ENCODE measurements at regions not wholly inside any gene's neighbourhood (a gene's known extent, or its start where the extent isn't known, plus 50 kb on each side); places are given as distances from the start of the nearest gene placed in this dataset.

DNA sequence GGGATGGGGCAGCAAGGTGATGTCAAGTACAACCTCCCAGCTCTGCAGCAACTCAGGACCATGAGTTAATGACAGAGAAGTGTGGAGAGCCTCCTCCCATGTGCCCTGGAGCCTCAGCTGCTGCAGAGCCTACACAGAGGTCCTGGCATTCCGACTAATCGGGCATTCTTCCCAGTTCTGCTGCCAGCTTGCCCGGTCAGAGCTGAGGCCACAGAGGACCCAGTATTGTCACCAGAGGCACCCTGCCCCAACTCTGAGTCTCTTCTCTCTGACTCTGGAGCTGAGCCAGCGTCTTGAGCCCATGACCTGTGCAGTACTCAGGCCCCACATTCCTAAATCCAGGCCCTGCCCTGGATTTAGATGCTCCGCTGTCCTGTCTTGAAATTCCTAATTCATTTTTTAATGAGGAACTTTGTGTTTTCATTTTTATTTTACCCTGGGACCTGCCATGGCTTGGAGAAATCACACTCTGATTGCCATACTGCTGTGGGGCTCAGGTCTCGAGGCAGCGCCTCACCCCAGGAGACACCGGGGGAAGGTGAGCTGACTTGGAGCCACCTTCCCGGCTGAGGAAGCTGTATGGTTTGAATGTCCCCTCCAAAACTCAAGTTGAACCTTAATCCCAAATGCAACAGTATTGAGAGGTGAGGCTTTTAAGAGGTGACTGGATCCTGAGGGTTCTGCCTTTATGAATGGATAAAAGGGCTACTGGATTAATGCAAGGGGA is 144.9 kb upstream of the ZNF507 start:
- Histone ChIP-seq H3K4me1 (ENCODE audit: control insufficient read depth, low read length) (no peaks in the 10 kb centered on the region), H3K27me3 (ENCODE audit: control insufficient read depth, low read length) (no peaks in the 10 kb centered on the region)

DNA sequence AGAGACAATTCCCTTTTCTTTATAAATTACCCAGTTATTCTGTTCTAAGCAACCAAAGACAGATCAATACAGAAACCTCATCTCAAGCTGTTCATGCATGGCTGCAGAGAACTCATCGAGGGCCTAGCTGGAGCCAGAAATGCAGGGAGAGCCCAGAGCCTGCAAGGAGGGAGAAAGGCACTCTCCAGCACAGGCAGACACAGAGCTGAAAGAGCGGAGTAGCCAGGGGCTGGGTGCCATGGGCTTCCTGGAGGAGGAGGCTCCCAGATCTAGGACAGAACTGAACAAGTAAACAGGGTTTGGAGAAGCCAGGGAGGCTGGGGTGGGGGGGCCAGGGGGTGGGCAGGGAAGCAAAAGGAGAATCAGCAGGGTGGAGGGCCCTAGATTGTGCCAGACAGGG is 144.2 kb upstream of the ZNF507 start:
- TF ChIP-seq, protein P1, sequence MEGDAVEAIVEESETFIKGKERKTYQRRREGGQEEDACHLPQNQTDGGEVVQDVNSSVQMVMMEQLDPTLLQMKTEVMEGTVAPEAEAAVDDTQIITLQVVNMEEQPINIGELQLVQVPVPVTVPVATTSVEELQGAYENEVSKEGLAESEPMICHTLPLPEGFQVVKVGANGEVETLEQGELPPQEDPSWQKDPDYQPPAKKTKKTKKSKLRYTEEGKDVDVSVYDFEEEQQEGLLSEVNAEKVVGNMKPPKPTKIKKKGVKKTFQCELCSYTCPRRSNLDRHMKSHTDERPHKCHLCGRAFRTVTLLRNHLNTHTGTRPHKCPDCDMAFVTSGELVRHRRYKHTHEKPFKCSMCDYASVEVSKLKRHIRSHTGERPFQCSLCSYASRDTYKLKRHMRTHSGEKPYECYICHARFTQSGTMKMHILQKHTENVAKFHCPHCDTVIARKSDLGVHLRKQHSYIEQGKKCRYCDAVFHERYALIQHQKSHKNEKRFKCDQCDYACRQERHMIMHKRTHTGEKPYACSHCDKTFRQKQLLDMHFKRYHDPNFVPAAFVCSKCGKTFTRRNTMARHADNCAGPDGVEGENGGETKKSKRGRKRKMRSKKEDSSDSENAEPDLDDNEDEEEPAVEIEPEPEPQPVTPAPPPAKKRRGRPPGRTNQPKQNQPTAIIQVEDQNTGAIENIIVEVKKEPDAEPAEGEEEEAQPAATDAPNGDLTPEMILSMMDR (IDR thresholded peaks at IDR 0.05; ENCODE audit: low read depth, low read length, poor library complexity, severe bottlenecking): no peak
- TF ChIP-seq EZH2phosphoT487 (IDR thresholded peaks at IDR 0.05; ENCODE audit: borderline replicate concordance, low read length): no peak
- Histone ChIP-seq H4K20me1 (ENCODE audit: control insufficient read depth, insufficient read depth, low read depth, low read length) (no peaks in the 10 kb centered on the region), H3K27me3 (ENCODE audit: control insufficient read depth, low read length) (no peaks in the 10 kb centered on the region), H3F3A (ENCODE audit: control insufficient read depth, insufficient read depth) (no peaks in the 10 kb centered on the region), H3K9me2 (replicated peaks; ENCODE audit: control insufficient read depth, low read length) (no peaks in the 10 kb centered on the region), H3K79me2 (ENCODE audit: control insufficient read depth, low read length) (no peaks in the 10 kb centered on the region), H3K27ac (ENCODE audit: low read depth, low read length) (no peak overlapping the region), H3K9me3 (ENCODE audit: control insufficient read depth, insufficient read depth, low read length) (no peaks in the 10 kb centered on the region), H3K4me2 (ENCODE audit: low read length) (no peak overlapping the region), H3K4me1 (ENCODE audit: control insufficient read depth, low read length) (no peaks in the 10 kb centered on the region), H3K4me3 (ENCODE audit: low read length) (no peak overlapping the region), H3K36me3 (ENCODE audit: control insufficient read depth, low read length) (no peaks in the 10 kb centered on the region)

More for the DNA sequence above, 144.9 kb upstream of the ZNF507 start:
- no peak for TF ChIP-seq EZH2phosphoT487 (IDR thresholded peaks at IDR 0.05; ENCODE audit: borderline replicate concordance, low read length)
- TF ChIP-seq, protein P1 (IDR thresholded peaks at IDR 0.05; ENCODE audit: low read depth, low read length, poor library complexity, severe bottlenecking): no peak
- no peaks in the 10 kb centered on the region for H3K79me2 ChIP-seq (ENCODE audit: control insufficient read depth, low read length)
- H3K9me3 ChIP-seq (ENCODE audit: control insufficient read depth, insufficient read depth, low read length): no peaks in the 10 kb centered on the region
- no peak overlapping the region for H3K4me3 ChIP-seq (ENCODE audit: low read length)
- H3F3A ChIP-seq (ENCODE audit: control insufficient read depth, insufficient read depth): no peaks in the 10 kb centered on the region
- H3K9me2 ChIP-seq (replicated peaks; ENCODE audit: control insufficient read depth, low read length): no peaks in the 10 kb centered on the region
- no peaks in the 10 kb centered on the region for H3K36me3 ChIP-seq (ENCODE audit: control insufficient read depth, low read length)
- H3K27ac ChIP-seq (ENCODE audit: low read depth, low read length): no peak overlapping the region
- H4K20me1 ChIP-seq (ENCODE audit: control insufficient read depth, insufficient read depth, low read depth, low read length): no peaks in the 10 kb centered on the region
- no peak overlapping the region for H3K4me2 ChIP-seq (ENCODE audit: low read length)

- no peak overlapping the region for H3K27ac ChIP-seq (ENCODE audit: low read depth, low read length)
- no peaks in the 10 kb centered on the region for H3K9me3 ChIP-seq (ENCODE audit: control insufficient read depth, insufficient read depth, low read length)
- no peaks in the 10 kb centered on the region for H3K27me3 ChIP-seq (ENCODE audit: control insufficient read depth, low read length)
- no peak for TF ChIP-seq EZH2phosphoT487 (IDR thresholded peaks at IDR 0.05; ENCODE audit: borderline replicate concordance, low read length)
- H3K4me3 ChIP-seq (ENCODE audit: low read length): no peak overlapping the region
- no peaks in the 10 kb centered on the region for H4K20me1 ChIP-seq (ENCODE audit: control insufficient read depth, insufficient read depth, low read depth, low read length)
- H3K4me1 ChIP-seq (ENCODE audit: control insufficient read depth, low read length): no peaks in the 10 kb centered on the region
- H3K36me3 ChIP-seq (ENCODE audit: control insufficient read depth, low read length): no peaks in the 10 kb centered on the region
- H3K9me2 ChIP-seq (replicated peaks; ENCODE audit: control insufficient read depth, low read length): no peaks in the 10 kb centered on the region
- H3F3A ChIP-seq (ENCODE audit: control insufficient read depth, insufficient read depth): no peaks in the 10 kb centered on the region
- no peaks in the 10 kb centered on the region for H3K79me2 ChIP-seq (ENCODE audit: control insufficient read depth, low read length)
- H3K4me2 ChIP-seq (ENCODE audit: low read length): no peak overlapping the region
These were observed 143.8 kb upstream of the ZNF507 start for GRCh38 chr19:32201636-32202051.

DNA sequence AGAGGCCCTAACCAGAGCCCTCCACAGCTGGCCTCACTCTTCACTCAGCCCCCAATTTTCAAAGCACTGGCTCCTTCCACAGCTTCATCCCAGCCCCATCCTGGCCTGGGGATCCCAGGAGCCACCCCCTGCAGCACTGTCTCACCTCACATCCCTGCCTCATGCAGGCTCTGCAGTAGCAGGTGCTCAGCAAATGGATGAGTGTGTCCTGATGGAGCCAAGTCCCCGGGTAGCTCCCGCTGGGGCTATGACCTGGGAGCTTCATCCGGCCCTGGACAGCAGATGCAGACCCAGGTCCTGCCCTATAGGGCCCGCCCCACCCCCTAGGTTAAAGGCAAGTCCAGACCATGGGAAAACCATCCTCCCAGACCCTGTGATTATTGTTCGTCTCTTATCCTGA is 143.2 kb upstream of the ZNF507 start:
- H3K9me2 ChIP-seq (replicated peaks; ENCODE audit: control insufficient read depth, low read length): no peaks in the 10 kb centered on the region
- H3K4me3 ChIP-seq (ENCODE audit: low read length): no peak overlapping the region
- no peaks in the 10 kb centered on the region for H3F3A ChIP-seq (ENCODE audit: control insufficient read depth, insufficient read depth)
- no peaks in the 10 kb centered on the region for H3K4me1 ChIP-seq (ENCODE audit: control insufficient read depth, low read length)
- H3K9me3 ChIP-seq (ENCODE audit: control insufficient read depth, insufficient read depth, low read length): no peaks in the 10 kb centered on the region
- H3K4me2 ChIP-seq (ENCODE audit: low read length): no peak overlapping the region
- H3K79me2 ChIP-seq (ENCODE audit: control insufficient read depth, low read length): no peaks in the 10 kb centered on the region
- H4K20me1 ChIP-seq (ENCODE audit: control insufficient read depth, insufficient read depth, low read depth, low read length): no peaks in the 10 kb centered on the region
- no peaks in the 10 kb centered on the region for H3K36me3 ChIP-seq (ENCODE audit: control insufficient read depth, low read length)
- no peaks in the 10 kb centered on the region for H3K27me3 ChIP-seq (ENCODE audit: control insufficient read depth, low read length)
- H3K27ac ChIP-seq (ENCODE audit: low read depth, low read length): no peak overlapping the region
- no peak for TF ChIP-seq EZH2phosphoT487 (IDR thresholded peaks at IDR 0.05; ENCODE audit: borderline replicate concordance, low read length)
- TF ChIP-seq, protein P1 (IDR thresholded peaks at IDR 0.05; ENCODE audit: low read depth, low read length, poor library complexity, severe bottlenecking): no peak
